ENCODE measurements at regions not wholly inside any gene's neighbourhood (a gene's known extent, or its start where the extent isn't known, plus 50 kb on each side); places are given as distances from the start of the nearest gene placed in this dataset.

DNA sequence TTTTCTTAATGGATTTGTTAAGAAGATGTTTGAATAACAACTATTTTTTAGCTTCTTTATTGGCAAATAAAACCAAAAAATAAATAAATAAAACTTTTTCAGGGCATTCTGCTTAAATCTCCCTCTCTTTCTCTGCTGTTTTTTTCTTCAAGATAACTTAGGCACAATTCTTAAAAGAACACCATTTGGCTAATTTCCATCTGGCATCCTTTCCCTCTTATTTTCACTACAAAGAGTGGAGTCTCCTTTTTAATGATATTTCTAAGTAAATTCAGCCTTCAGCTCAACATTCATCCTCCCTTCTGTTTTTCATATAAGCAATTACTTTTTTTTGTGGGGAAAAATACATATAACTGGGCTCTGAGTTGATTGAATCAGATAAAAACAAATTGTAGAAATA is 88.1 kb downstream of the PCDH7 start:
- H3K23ac ChIP-seq (ENCODE audit: insufficient read length, low read depth, low read length): no peak overlapping the region
- H3K23me2 ChIP-seq (ENCODE audit: insufficient read length, low read depth, low read length, poor library complexity, severe bottlenecking): no peaks in the 10 kb centered on the region
- H3K27me3 ChIP-seq (ENCODE audit: insufficient read depth, low read length): no peaks in the 10 kb centered on the region
- H4K20me1 ChIP-seq (ENCODE audit: control insufficient read depth, insufficient read depth, insufficient read length): no peaks in the 10 kb centered on the region
- Mint-ChIP-seq H3K4me3 (no peak overlapping the region), H3K9me3 (peaks cover 5 to 6% of the 10 kb centered on the region in 2 experiments; a peak in 4 of 5 replicates), H3K4me1 (peaks cover 3 to 4% of the 10 kb centered on the region in 2 experiments; a peak in 3 of 4 replicates), H3K36me3 (ENCODE audit: insufficient read depth in 1 of 3, low read depth in 3 of 3) (peaks cover 0 to 16% (median 0%) of the 10 kb centered on the region in 3 experiments; a peak in 4 of 7 replicates), H3K27me3 (ENCODE audit: low read depth) (no peaks in the 10 kb centered on the region), H3K27ac (0 out of 7 replicates have a peak overlapping the region, but pooled peaks of 1 of the 3 experiments have one; percentile 62)
- H3K4me1 ChIP-seq (ENCODE audit: insufficient read depth, low read length): no peaks in the 10 kb centered on the region
- no peak overlapping the region for H3K27ac ChIP-seq (ENCODE audit: insufficient read length, low read depth, low read length)
- no peaks in the 10 kb centered on the region for H3K79me2 ChIP-seq (ENCODE audit: insufficient read depth, low read length)
- no peak overlapping the region for H3K18ac ChIP-seq (ENCODE audit: insufficient read length, low read depth, low read length)
- no peak overlapping the region for H3K14ac ChIP-seq (ENCODE audit: insufficient read depth, low read length)
- no peak overlapping the region for H2BK120ac ChIP-seq (ENCODE audit: low read depth, low read length, poor library complexity, severe bottlenecking)
- no peak overlapping the region for H4K91ac ChIP-seq (ENCODE audit: insufficient read length, low read depth, low read length)
- no peak overlapping the region for H2BK15ac ChIP-seq (ENCODE audit: low read depth, low read length)
- no peak overlapping the region for H3T11ph ChIP-seq (ENCODE audit: low read length)
- no peak overlapping the region for H3K4me2 ChIP-seq (ENCODE audit: insufficient read depth, insufficient read length, low read length)
- H2AK5ac ChIP-seq (ENCODE audit: insufficient read length, low read length): no peak overlapping the region
- no peak overlapping the region for H3K56ac ChIP-seq (ENCODE audit: insufficient read length, low read depth, low read length)
- no peak overlapping the region for H4K5ac ChIP-seq (ENCODE audit: insufficient read length, low read depth, low read length)
- no peak overlapping the region for H3K9ac ChIP-seq (ENCODE audit: extremely low read depth, insufficient read length, low read length)
- no peaks in the 10 kb centered on the region for H3K9me3 ChIP-seq (ENCODE audit: control insufficient read depth, low read depth, low read length)
- no peaks in the 10 kb centered on the region for H3K79me1 ChIP-seq (ENCODE audit: insufficient read depth, low read depth, low read length, poor library complexity, severe bottlenecking)
- H3K4ac ChIP-seq (ENCODE audit: low read depth, low read length): no peak overlapping the region
- no peak overlapping the region for H2BK20ac ChIP-seq (ENCODE audit: low read depth, low read length, poor library complexity, severe bottlenecking)
- DNase-seq: no peak
- no peak overlapping the region for H2BK5ac ChIP-seq (ENCODE audit: insufficient read length, low read length)
- no peak overlapping the region for H4K8ac ChIP-seq (replicated peaks; ENCODE audit: insufficient read length, low read depth, low read length)
- no peak overlapping the region for H2AFZ ChIP-seq (ENCODE audit: low read length)
- TF ChIP-seq, protein P1, sequence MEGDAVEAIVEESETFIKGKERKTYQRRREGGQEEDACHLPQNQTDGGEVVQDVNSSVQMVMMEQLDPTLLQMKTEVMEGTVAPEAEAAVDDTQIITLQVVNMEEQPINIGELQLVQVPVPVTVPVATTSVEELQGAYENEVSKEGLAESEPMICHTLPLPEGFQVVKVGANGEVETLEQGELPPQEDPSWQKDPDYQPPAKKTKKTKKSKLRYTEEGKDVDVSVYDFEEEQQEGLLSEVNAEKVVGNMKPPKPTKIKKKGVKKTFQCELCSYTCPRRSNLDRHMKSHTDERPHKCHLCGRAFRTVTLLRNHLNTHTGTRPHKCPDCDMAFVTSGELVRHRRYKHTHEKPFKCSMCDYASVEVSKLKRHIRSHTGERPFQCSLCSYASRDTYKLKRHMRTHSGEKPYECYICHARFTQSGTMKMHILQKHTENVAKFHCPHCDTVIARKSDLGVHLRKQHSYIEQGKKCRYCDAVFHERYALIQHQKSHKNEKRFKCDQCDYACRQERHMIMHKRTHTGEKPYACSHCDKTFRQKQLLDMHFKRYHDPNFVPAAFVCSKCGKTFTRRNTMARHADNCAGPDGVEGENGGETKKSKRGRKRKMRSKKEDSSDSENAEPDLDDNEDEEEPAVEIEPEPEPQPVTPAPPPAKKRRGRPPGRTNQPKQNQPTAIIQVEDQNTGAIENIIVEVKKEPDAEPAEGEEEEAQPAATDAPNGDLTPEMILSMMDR (conservative IDR thresholded peaks at IDR 0.05): no peak
- H2BK12ac ChIP-seq (ENCODE audit: insufficient read length, low read depth, low read length): no peak overlapping the region

Measured in H9 (cell line).